Motor neuron (in vitro differentiated cells): ENCODE measurements at regions not wholly inside any gene's neighbourhood (a gene's known extent, or its start where the extent isn't known, plus 50 kb on each side); places are given as distances from the start of the nearest gene placed in this dataset.

Experiments used
- ATAC-seq, 8 experiments: fragments of 200-7000 bp; cut with Tn5 transposase; replicated peaks in 6 of 8; 2 replicates each; pipeline ENCODE4 v1.8.0; 2021; ENCODE audit warnings: mild to moderate bottlenecking in 8 of 8, moderate library complexity in 8 of 8
- H3K27ac ChIP-seq, 2 donors: fragments of 250-450 bp; sonication (Bioruptor Pico); 2 replicates each; pipeline ENCODE4 v1.9.0; 2021; ENCODE audit warnings: antibody characterized with exemption in 2 of 2, mild to moderate bottlenecking in 2 of 2, moderate library complexity in 1 of 2
- H3K4me1 ChIP-seq, 2 donors: fragments of 250-450 bp; sonication (Bioruptor Pico); replicated peaks in 1 of 2; 2 replicates each; pipeline ENCODE4 v1.6.1; 2021; ENCODE audit warnings: antibody characterized with exemption in 2 of 2, mild to moderate bottlenecking in 2 of 2, moderate library complexity in 1 of 2
- H3K4me3 ChIP-seq, 5 donors: fragments of 250-450 bp; sonication (Bioruptor Pico); 2 replicates each; pipeline ENCODE4 v1.9.0; 2021; ENCODE audit warnings: antibody characterized with exemption in 5 of 5, mild to moderate bottlenecking in 5 of 5, moderate library complexity in 4 of 5
- WGBS, 10 experiments: fragments of 450-650 bp; shearing (Covaris generic); methylation state at CpG; one replicate each; pipeline ENCODE4 v1.0.0; 2022; 5-methylcytosine and 5-hydroxymethylcytosine counted together
- in situ Hi-C, 9 experiments: fragments of 400-800 bp; cut with MboI; loops; one replicate each; pipeline ENCODE4 v1.15.0; 2021; ENCODE audit warnings: low sequenced_read_pairs in 9 of 9, low pct_unique_long_range_greater_than_20kb in 2 of 9; ENCODE audit not compliant: unreplicated experiment in 9 of 9

DNA sequence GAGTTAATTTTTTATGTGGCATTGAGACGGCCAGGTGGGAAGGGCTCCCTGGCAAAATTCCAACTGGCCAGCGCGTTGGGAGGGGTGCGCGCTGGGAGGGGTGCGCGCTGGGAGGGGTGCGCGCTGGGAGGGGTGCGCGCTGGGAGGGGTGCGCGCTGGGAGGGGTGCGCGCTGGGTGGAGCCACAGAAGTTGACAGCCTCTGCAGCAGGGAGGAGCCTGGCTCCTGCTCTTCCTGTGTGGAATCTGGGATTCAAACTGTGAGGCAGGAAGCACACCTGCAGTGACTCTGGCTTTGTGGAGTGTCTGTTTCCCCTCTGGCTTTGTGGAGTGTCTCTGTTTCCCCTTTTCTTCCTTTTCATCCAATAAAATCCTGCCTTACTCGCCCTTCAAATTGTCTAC lies 147.9 kb upstream of the CBLN2 start:
- WGBS, 10 experiments = 0 to 92% (median 17%) methylated on average over 1 to 2 of the region's 16 CpGs; no CpG with 5 or more reads in 5 of the 10 experiments
- no peak overlapping the region for H3K27ac ChIP-seq
- no peak overlapping the region for H3K4me3 ChIP-seq
- H3K4me1 ChIP-seq = no peaks in the 10 kb centered on the region
- ATAC-seq = peak in 2 of 8 experiments; percentile 70 to 83
- in situ Hi-C loops = no loop called here

DNA sequence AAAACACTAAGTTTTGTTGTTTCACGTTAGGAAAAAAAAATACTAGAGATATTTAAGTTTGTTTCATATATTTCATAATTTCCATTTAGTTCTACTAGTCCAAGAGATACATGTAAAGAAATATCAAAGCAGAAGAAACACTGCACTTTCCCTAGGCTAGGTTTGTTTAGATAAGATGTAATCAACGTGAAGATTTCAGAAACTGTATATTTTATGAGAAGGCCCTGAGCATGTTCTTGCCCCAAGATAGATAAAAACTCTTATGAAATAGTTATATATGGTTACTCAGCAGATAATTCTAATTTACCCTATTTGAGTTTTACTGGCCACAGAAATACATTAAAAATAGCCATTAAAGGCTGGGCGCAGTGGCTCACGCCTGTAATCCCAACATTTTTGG lies 143.6 kb upstream of the CBLN2 start:
- Histone ChIP-seq H3K4me1 (no peaks in the 10 kb centered on the region), H3K4me3 (no peak overlapping the region), H3K27ac (no peak overlapping the region)
- in situ Hi-C loops = no loop called here
- no peak for ATAC-seq
- WGBS, 10 experiments = 0 to 100% (median 80%) methylated on average over 1 to 4 of the region's 4 CpGs

DNA sequence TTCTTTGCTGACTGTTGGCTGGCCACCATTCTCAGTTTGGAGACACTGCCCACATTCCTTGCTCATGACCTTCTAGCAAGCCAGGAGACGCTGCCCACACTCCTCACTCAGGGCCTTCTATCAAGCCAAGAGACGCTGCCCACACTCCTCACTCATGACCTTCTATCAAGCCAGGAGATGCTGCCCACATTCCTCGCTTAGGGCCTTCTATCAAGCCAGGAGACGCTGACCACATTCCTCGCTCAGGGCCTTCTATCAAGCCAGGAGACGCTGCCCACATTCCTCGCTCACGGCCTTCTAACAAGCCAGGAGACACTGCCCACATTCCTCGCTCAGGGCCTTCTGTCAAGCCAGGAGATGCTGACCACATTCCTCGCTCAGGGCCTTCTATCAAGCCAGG lies 131.3 kb upstream of the CBLN2 start:
- 0 to 90% (median 53%) methylated on average over 1 to 9 of the region's 10 CpGs; no CpG with 5 or more reads in 5 of the 10 experiments for WGBS, 10 experiments
- no peak for ATAC-seq
- H3K4me1 ChIP-seq = no peaks in the 10 kb centered on the region
- H3K4me3 ChIP-seq = no peak overlapping the region
- H3K27ac ChIP-seq = no peak overlapping the region
- in situ Hi-C loops = no loop called here

DNA sequence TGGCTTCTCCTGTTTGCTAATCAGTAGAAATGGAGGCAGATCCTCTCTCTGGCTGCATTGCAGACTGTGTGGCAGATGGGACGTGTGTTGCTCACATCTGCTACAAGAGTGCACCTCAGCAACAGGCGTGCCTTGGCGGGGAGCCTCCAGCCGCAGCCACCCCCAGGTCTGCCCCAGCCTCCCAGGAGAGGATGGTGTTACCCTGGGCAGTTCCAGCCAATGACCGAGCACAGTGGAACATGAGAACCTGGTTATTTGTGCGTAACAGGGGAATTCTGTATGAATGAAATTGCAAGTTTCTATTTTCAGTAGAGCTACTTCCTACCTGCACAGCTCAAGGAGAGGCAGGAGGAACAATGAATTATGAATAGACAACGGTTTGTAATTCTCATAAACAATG lies 130.6 kb upstream of the CBLN2 start:
- no peak overlapping the region for H3K4me3 ChIP-seq
- in situ Hi-C loops = no loop called here
- ATAC-seq = peak in 1 of 8 experiments; percentile 18
- H3K4me1 ChIP-seq = no peaks in the 10 kb centered on the region
- H3K27ac ChIP-seq = no peak overlapping the region
- 0 to 100% (median 89%) methylated on average over 1 to 7 of the region's 7 CpGs; no CpG with 5 or more reads in 3 of the 10 experiments for WGBS, 10 experiments

DNA sequence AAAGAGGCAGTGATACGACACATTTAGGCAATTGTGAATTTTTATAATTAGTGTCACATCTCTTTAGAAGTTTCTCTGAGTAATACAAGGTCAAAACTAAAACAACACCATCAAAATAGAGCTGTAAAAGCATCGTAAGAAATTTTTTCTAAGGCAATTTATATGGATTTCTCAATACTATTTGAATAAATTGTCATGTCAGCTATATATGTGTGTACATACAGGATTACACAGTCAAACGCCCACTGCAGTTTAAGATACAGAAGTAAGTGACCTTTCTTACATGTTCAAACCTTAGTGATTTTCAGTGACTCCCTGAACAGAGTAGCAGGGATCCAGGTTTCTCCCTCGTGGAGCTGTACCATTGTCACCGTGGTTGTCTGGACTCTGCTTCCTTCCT lies 129.1 kb upstream of the CBLN2 start:
- 0 to 88% (median 60%) methylated on average over 1 to 4 of the region's 5 CpGs; no CpG with 5 or more reads in 1 of the 10 experiments for WGBS, 10 experiments

DNA sequence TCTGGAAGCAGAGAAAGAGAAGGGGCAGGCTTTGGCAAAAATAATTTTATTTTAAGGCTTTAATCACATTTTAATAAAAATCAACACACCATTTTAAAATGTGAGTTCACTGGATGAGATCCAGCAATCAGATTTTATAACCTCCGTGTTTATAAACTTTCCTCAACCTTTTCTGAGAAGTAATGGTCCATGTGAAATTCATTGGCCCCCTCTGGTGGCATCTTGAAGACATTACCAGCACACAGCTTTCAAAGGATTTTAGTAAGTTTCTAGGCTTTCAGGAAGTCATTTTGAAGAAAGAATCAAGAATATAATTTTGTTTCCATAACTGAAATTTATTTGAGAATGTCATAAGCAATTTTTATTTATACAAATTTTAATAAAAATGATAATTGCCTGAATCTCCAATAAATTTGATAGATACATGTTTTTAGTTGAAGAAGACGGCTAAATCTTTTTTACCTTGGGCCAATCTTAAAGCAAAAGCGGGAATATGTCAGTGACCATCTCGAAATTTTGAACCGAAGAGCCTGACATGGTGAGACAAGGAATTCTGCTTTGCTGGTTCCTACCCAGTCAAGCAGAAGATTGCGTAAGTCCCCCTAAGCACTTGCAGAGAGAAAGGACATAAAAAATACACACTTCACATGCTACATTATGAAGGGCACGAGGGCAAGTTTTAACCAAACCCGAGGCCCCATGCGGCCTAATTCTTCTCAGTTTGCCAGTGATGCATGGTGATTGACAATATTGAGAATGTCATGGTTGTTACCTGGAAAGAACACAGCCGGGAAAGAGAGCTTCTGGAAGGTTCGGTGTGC lies 128.4 kb upstream of the CBLN2 start:
- peak in 3 of 8 experiments; percentile 29 to 47 (median 39) for ATAC-seq
- Histone ChIP-seq H3K27ac (no peak overlapping the region), H3K4me1 (no peaks in the 10 kb centered on the region), H3K4me3 (no peak overlapping the region)
- in situ Hi-C loops = no loop called here
- WGBS, 10 experiments = 6 to 100% (median 50%) methylated on average over 1 to 10 of the region's 11 CpGs

More for the DNA sequence above, 129.1 kb upstream of the CBLN2 start:
- no peak overlapping the region for H3K4me3 ChIP-seq
- in situ Hi-C loops = no loop called here
- ATAC-seq = no peak
- no peaks in the 10 kb centered on the region for H3K4me1 ChIP-seq
- H3K27ac ChIP-seq = no peak overlapping the region

DNA sequence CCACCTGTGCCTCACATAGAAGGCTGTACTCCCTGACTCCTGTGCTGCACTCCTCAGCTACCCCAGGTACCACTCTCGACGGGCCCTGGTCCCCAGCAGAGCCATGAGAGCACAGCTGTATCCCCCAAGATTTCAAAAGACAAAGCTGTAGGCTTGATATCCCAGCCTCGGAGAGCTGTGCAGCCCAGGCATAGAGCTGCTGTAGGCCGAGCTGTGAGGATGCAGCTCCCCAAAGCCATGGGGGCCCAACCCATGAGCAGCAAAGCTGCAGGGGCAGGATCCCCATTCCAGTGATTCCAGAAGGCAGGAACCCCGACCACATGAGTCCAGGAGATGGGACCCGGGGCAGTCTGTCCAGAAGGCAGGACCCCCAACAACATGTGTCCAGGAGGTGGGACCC lies 123.8 kb upstream of the CBLN2 start:
- no peaks in the 10 kb centered on the region for H3K4me1 ChIP-seq
- ATAC-seq = no peak
- in situ Hi-C loops = no loop called here
- no peak overlapping the region for H3K4me3 ChIP-seq
- WGBS, 10 experiments = 30 to 80% (median 60%) methylated on average over 1 to 5 of the region's 6 CpGs; no CpG with 5 or more reads in 4 of the 10 experiments
- no peak overlapping the region for H3K27ac ChIP-seq

DNA sequence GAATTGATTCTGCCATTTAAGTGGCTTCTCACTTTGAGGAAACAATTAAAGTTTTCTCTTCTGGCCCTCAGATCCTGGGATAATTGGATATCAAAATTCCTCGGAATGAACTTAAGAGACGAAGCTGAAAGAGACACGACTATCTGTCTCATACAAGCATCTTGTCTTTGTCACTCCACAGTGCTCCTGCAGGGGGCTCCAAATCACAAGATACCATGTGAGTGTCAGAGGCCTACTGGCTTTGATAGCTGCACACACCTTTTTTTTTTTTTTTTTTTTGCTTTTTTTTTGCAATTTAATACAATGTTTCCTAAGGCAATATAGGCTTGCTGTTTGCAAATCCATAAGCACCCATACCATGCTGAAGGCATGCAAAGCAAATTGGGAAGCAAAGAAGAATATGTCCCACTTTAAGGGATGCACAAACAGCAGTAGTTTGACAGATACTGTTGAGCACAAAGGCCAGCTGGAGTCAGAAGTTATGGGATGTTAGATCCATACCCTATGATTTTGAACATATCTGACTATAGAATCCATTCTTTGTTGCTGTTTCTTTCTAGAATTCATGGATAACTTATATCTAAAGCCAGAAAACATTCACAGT lies 109.0 kb upstream of the CBLN2 start:
- no peak overlapping the region for H3K27ac ChIP-seq
- in situ Hi-C loops = no loop called here
- WGBS, 10 experiments = 0 to 97% (median 84%) methylated on average over 1 to 3 of the region's 3 CpGs; no CpG with 5 or more reads in 1 of the 10 experiments
- peak in 2 of 8 experiments; percentile 24 to 83 for ATAC-seq
- H3K4me3 ChIP-seq = no peak overlapping the region
- no peaks in the 10 kb centered on the region for H3K4me1 ChIP-seq

DNA sequence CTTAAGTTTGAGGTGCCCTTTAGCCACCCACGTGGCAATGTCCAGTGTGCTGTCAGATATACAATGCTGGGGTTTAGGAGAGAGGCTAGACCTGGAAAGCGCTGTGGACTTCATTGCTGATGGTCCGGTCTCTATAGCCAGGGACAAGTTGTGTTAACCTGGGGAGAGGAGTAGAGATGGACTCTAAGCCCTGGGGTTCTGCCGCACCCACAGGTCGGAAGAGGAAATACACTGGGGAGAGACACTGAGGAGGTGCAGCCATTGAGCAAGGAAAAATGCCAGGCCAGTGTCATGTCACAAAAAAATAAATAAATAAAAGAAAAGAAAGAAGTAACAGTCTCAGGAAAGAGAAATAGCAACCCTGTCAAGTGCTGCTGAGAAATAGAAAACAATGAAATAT lies 106.9 kb upstream of the CBLN2 start:
- H3K27ac ChIP-seq = no peak overlapping the region
- no peak overlapping the region for H3K4me3 ChIP-seq
- no peaks in the 10 kb centered on the region for H3K4me1 ChIP-seq
- in situ Hi-C loops = no loop called here
- WGBS, 10 experiments = 4 to 90% (median 53%) methylated on average over 1 to 5 of the region's 5 CpGs; no CpG with 5 or more reads in 2 of the 10 experiments
- no peak for ATAC-seq

DNA sequence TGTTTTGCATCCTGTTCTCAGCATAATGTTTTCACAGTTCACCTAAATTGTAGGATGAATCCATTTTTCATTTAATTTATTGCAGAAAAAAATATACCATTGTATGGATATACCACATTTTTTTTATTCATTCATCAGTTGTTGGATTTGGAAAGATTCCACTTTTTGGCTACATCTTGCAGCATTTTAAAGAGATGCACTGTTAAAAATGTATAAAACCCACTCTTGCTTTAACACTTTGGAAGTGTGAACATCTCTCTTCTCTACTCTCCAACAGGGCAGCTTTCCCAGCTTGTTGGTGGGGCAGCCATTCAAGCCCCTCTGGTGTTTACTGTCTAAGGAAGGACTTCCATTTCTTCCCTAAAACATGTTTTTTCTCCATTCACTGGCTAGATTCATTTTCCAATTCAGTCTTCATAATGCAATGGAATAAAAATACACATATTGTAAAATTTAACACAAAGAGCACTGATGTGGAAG lies 104.4 kb upstream of the CBLN2 start:
- Histone ChIP-seq H3K4me3 (no peak overlapping the region), H3K4me1 (no peaks in the 10 kb centered on the region), H3K27ac (no peak overlapping the region)
- in situ Hi-C loops = no loop called here
- no peak for ATAC-seq

DNA sequence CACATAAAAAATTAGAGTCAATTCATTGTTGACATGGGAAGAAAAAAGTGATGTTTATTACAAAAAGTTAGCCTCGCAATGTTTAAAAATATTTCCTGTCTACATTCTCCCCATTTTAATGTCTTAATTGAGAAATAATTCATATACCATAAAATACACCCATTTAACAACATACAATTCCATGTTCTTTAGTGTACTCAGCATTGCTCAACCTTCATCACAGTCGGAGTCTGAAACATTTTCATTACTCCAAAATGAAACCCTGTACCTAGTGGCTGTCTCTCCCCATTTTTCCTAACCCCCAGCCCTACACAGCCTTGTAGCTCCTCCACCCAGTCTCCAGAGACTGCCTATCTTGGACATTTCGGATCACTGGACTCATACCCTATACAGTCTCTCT lies 103.9 kb upstream of the CBLN2 start:
- ATAC-seq = no peak
- Histone ChIP-seq H3K4me3 (no peak overlapping the region), H3K27ac (no peak overlapping the region), H3K4me1 (no peaks in the 10 kb centered on the region)
- in situ Hi-C loops = no loop called here
- WGBS, 10 experiments = 0 to 95% (median 55%) methylated on average over 1 to 3 of the region's 3 CpGs

DNA sequence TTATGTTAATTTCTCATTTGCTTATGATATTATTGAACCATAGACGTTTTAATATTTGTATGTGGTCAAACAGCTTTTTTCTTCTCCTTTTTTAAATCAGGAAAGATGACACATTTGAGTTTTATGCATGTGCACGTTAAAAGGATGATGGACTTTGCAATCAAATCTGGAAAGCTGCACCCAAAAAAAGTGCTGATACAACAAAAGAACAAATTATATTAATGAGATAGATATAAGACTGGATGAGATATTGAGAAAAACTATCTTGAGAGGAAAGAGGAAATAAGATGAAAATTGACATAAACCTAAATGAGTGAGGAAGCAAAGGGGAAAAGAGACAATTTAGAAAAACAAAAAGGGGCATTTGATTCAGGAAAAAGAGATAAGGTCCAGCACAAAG lies 96.4 kb upstream of the CBLN2 start:
- in situ Hi-C loops = no loop called here
- no peak for ATAC-seq
- Histone ChIP-seq H3K27ac (no peak overlapping the region), H3K4me1 (no peaks in the 10 kb centered on the region), H3K4me3 (no peak overlapping the region)
- 0 to 92% (median 53%) methylated on average over 2 of the region's 2 CpGs for WGBS, 10 experiments

DNA sequence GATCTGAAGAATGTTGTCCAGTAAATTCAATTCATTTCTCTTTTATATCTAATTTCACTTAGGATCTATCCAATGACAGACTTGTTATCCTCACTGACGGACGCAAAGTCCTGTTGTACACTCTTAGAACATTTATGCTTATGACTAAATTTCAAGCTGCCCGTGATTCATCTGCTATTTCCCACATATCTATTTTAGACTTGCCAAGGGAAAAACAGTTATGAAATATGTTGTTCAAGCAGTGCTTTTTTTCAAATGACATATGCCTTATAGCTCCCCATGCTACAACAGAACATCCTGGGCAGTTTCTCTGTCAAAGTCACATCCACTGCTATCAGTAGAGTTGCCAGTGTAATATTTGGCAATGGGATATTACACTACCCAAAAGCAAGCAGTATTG lies 94.2 kb upstream of the CBLN2 start:
- 20 to 100% (median 81%) methylated on average over 2 to 3 of the region's 3 CpGs; no CpG with 5 or more reads in 2 of the 10 experiments for WGBS, 10 experiments
- in situ Hi-C loops = no loop called here
- ATAC-seq = no peak
- Histone ChIP-seq H3K4me3 (no peak overlapping the region), H3K27ac (no peak overlapping the region), H3K4me1 (no peaks in the 10 kb centered on the region)
